ENCODE measurements at regions not wholly inside any gene's neighbourhood (a gene's known extent, or its start where the extent isn't known, plus 50 kb on each side); places are given as distances from the start of the nearest gene placed in this dataset.

GRCh38 chrX:78493180-78493579 is 165.8 kb upstream of the CYSLTR1 start:
- no peak for DNase-seq (ENCODE audit: low read depth)

DNA sequence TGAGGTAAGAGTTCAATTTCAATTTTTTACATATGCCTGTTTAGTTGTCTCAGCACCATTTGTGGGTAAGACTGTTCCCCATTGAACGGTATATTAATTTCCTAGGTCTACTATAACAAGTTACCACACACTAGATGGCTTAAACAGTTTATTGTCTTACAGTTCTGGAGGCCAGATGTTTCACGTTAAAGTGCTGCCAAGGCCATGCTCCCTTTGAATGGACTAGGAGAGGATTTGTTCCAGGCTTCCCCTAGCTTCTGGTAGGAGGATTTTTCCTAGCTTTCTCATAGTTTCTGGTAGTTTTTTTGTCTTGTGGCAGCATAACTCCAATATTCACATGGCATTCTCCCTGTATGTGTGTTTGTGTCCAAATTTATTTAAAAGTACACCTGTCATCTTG is 149.3 kb upstream of the CYSLTR1 start:
- no peak for DNase-seq (ENCODE audit: low read depth)

GRCh38 chrX:78456909-78457308 is 129.5 kb upstream of the CYSLTR1 start:
- no peak for DNase-seq (ENCODE audit: low read depth)

- DNase-seq (ENCODE audit: low read depth), result peak; percentile 68
Measured at GRCh38 chrX:78455901-78456300, 128.5 kb upstream of the CYSLTR1 start.

DNA sequence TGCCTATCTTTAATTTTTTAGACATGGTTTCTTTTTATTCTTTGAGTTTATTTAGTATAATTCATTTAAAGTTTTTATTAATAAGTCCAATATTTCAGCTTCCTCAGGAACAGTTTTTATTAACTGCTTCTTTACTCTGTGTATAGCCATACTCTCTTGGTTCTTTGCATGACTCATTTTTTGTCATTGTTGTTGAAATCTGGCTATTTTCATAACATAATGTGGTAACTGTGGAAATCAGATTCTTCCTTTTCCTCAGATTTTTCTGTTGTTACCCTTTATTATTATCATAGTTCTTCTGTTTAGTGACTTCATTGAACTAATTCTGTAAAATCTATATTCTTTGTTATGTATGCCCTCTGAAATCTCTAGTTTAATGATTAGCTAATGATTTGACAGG is 124.9 kb upstream of the CYSLTR1 start:
- DNase-seq (ENCODE audit: low read depth), result peak; percentile 48

DNA sequence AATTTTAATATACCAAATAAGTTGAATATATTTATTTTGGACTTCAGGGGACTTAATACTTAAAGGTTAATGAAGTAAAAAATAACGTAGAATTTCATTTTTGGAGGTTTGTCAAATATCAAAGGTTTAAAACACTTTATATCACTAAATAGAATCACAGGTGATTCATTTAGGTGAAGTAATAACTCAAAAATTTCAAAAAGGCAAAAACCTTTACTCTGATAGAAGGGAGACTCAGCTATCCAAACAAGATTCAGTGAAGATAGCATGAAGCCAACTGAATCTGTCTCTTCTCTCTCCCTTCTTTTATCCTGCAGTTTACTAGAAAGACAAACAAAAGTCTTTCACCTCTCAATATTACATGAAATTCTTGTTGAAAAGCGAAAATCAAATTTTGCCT is 110.2 kb upstream of the CYSLTR1 start:
- DNase-seq (ENCODE audit: low read depth), result no peak

DNA sequence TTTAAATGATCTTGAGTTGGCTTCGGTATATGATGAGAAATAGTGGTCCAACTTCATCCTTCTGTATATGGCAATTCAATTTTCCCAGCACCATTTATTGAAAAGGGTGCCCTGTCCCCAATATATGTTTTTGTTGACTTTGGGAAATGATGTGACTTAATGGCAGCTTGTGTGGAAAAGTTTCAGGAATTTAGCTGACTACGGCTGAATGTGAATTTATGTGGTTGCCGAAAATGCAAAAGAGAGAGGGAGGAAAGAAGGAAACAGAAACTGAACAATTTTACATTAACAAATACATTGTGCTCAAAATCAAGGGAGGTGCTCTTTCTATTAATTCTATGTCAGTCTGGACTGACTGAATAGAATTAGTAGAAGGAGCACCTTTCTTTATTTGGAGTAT is 101.8 kb upstream of the CYSLTR1 start:
- DNase-seq (ENCODE audit: low read depth), result no peak

DNA sequence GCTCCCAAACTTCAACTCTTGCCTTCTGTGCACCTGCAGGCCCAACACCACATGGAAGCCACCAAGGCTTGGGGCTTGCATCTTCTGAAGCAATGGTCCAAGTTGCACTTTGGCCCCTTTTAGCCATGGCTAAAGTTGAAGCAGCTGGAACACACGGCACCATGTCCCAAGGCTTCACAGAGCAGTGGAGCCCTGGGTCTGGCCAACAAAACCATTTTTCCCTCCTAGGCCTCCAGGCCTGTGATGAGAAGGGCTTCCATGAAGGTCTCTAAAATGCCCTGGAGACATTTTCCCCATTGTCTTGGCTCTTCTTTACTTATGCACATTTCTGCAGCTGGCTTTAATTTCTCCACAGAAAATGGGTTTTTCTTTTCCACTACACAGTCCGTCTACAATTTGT is 61.3 kb upstream of the CYSLTR1 start:
- DNase-seq (ENCODE audit: low read depth), result no peak

GRCh38 chrX:78387364-78387763 is 60.0 kb upstream of the CYSLTR1 start:
- DNase-seq (ENCODE audit: low read depth), result no peak

GRCh38 chrX:78384486-78384885 is 57.1 kb upstream of the CYSLTR1 start:
- peak; percentile 62 for DNase-seq (ENCODE audit: low read depth)

- DNase-seq (ENCODE audit: low read depth), result peak; percentile 10
Measured at GRCh38 chrX:78383594-78383993, 56.2 kb upstream of the CYSLTR1 start.

DNA sequence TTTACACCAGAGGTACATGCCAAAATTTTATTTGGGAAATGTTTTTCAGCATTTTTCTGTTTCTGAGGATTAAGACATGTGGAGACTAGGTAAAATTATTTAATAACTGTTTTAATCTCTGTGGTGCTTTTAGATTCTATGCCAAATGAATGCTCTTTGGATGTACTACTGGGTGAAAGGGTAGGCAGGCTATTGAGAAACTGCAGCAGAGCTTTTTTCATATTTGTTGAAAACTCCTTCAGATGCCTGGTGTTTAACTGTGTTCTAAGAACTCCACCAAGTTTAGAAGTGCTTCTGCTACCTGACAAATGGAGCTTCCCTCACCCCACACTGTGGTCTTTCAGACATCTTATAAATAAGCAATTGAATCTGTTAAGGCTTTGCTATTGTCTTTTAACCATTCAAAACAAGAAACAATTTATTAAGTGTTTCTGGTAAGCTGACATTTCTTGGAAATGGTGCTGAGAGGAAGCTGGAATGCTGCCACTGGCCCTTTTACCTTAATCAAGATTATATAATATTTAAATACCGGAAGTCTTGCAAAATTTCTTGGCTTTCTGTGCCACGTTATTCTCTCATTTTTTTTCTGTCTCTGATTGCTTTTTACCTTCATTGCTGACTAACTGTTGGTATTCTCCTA is 51.2 kb upstream of the CYSLTR1 start:
- no peak for DNase-seq (ENCODE audit: low read depth)
